NT2/D1 (cell line): ENCODE measurements at regions not wholly inside any gene's neighbourhood (a gene's known extent, or its start where the extent isn't known, plus 50 kb on each side); places are given as distances from the start of the nearest gene placed in this dataset.

ENCODE experiments used
- SUZ12 ChIP-seq: IDR thresholded peaks from 2 replicates; pipeline ENCODE4 v1.6.1; 2011; ENCODE audit not compliant: insufficient read length, insufficient read depth; ENCODE audit errors: extremely low read depth
- YY1 ChIP-seq: IDR thresholded peaks from 2 replicates; pipeline ENCODE4 v1.6.1; 2011; ENCODE audit not compliant: insufficient read length, insufficient read depth
- ZNF274 ChIP-seq: IDR thresholded peaks from 2 replicates; pipeline ENCODE4 v1.6.1; 2011; ENCODE audit warnings: mild to moderate bottlenecking, low read depth, low read length

- TF ChIP-seq ZNF274 (no peak), SUZ12 (no peak), YY1 (no peak)
Measured at GRCh38 chr6:4637691-4638433, 138.3 kb upstream of the CDYL start.
